ENCODE measurements at regions not wholly inside any gene's neighbourhood (a gene's known extent, or its start where the extent isn't known, plus 50 kb on each side); places are given as distances from the start of the nearest gene placed in this dataset.

DNA sequence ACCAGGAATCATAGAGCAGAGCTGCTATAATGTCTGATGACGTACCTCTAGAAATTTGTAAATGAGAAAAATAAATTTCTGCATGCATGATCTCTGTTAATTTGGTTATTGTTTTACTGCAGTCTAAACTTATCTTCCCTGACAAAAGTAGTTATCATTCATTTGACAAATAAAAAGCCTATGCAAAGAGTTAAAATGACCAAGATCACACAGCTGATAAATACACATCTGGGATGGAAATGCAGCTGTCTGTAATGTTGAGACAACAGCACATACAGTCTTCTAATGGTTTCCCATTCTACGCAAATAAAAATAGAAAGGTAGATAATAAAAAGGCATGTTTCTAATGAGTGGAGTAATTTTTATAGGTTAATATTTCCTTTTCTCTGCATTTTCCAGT is 225.1 kb upstream of the LUZP2 start:
- TF ChIP-seq, protein P1, sequence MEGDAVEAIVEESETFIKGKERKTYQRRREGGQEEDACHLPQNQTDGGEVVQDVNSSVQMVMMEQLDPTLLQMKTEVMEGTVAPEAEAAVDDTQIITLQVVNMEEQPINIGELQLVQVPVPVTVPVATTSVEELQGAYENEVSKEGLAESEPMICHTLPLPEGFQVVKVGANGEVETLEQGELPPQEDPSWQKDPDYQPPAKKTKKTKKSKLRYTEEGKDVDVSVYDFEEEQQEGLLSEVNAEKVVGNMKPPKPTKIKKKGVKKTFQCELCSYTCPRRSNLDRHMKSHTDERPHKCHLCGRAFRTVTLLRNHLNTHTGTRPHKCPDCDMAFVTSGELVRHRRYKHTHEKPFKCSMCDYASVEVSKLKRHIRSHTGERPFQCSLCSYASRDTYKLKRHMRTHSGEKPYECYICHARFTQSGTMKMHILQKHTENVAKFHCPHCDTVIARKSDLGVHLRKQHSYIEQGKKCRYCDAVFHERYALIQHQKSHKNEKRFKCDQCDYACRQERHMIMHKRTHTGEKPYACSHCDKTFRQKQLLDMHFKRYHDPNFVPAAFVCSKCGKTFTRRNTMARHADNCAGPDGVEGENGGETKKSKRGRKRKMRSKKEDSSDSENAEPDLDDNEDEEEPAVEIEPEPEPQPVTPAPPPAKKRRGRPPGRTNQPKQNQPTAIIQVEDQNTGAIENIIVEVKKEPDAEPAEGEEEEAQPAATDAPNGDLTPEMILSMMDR (IDR thresholded peaks at IDR 0.05) = no peak
- no peak for TF ChIP-seq POLR2AphosphoS5 (IDR thresholded peaks at IDR 0.05; ENCODE audit: insufficient read depth in 1 of 2, low read depth in 1 of 2)
